22Rv1 (cell line): ENCODE measurements at regions not wholly inside any gene's neighbourhood (a gene's known extent, or its start where the extent isn't known, plus 50 kb on each side); places are given as distances from the start of the nearest gene placed in this dataset.

ENCODE experiments used
- CTCF ChIP-seq: fragments of 450-650 bp; IDR thresholded peaks from 2 replicates; pipeline ENCODE4 v1.5.1; 2017; ENCODE audit warnings: mild to moderate bottlenecking
- ZFX ChIP-seq: fragments of 450-650 bp; IDR thresholded peaks from 2 replicates; pipeline ENCODE4 v1.6.1; 2017; ENCODE audit warnings: antibody characterized with exemption, borderline replicate concordance

- no peak for TF ChIP-seq CTCF
- TF ChIP-seq ZFX = no peak
These were observed 329.5 kb downstream of the CRPPA start for GRCh38 chr7:16091701-16092310.
